GM10266 (cell line): ENCODE measurements at regions not wholly inside any gene's neighbourhood (a gene's known extent, or its start where the extent isn't known, plus 50 kb on each side); places are given as distances from the start of the nearest gene placed in this dataset.

ENCODE experiments used
- DNase-seq: peaks from one replicate; pipeline ENCODE4 v3.0.0; 2012; ENCODE audit errors: extremely low spot score
- CTCF ChIP-seq: IDR thresholded peaks from 2 replicates; pipeline ENCODE4 v1.5.1; 2012; ENCODE audit warnings: mild to moderate bottlenecking, low read depth; ENCODE audit not compliant: control insufficient read depth, insufficient read depth; ENCODE audit errors: missing control alignments

- TF ChIP-seq CTCF, result no peak
- DNase-seq, result no peak
Measured at GRCh38 chr5:8391911-8392310, 523.0 kb downstream of the MTRR start.

GRCh38 chr5:8393240-8393639, 524.3 kb downstream of the MTRR start:
- DNase-seq, result no peak
- TF ChIP-seq CTCF, result no peak

- no peak for TF ChIP-seq CTCF
- no peak for DNase-seq
Measured at GRCh38 chr5:8394965-8395364, 526.0 kb downstream of the MTRR start.

GRCh38 chr5:8396246-8396645, 527.3 kb downstream of the MTRR start:
- no peak for DNase-seq
- TF ChIP-seq CTCF, result no peak

- no peak for DNase-seq
- TF ChIP-seq CTCF, result no peak
Measured at GRCh38 chr5:8396756-8397155, 527.8 kb downstream of the MTRR start.

GRCh38 chr5:8399471-8399870, 530.5 kb downstream of the MTRR start:
- TF ChIP-seq CTCF, result no peak
- no peak for DNase-seq

GRCh38 chr5:8408258-8408657, 539.3 kb downstream of the MTRR start:
- TF ChIP-seq CTCF, result no peak
- DNase-seq, result no peak
